Stimulated activated CD8-positive, alpha-beta memory T cell treated with anti-CD3 and anti-CD28 coated beads, Interleukin-7, amount 100 ng/mL, for 1 hour (primary cell): ENCODE measurements at regions not wholly inside any gene's neighbourhood (a gene's known extent, or its start where the extent isn't known, plus 50 kb on each side); places are given as distances from the start of the nearest gene placed in this dataset.
"Not testable (repeated sequence)": the region's sequence is repeated elsewhere in the genome, so short reads cannot be mapped to it uniquely, and the experiment has no call there.

ENCODE experiments used
- DNase-seq, 2 donors: peaks; one replicate each; pipeline ENCODE4 v3.0.0-alpha.2; 2020; ENCODE audit warnings: low read depth in 2 of 2

- no peak for DNase-seq
Measured at GRCh38 chr9:84504360-84504759, 163.8 kb upstream of the SLC28A3 start.

- DNase-seq: no peak
Measured at GRCh38 chr9:84511651-84512050, 157.9 kb upstream of the NTRK2 start.

GRCh38 chr9:84512493-84512892, 157.0 kb upstream of the NTRK2 start:
- no peak for DNase-seq

GRCh38 chr9:84513473-84513872, 156.1 kb upstream of the NTRK2 start:
- DNase-seq: no peak

GRCh38 chr9:84513979-84514378, 155.6 kb upstream of the NTRK2 start:
- DNase-seq: no peak

GRCh38 chr9:84514421-84514820, 155.1 kb upstream of the NTRK2 start:
- DNase-seq: no peak

- DNase-seq: no peak
Measured at GRCh38 chr9:84517026-84517425, 152.5 kb upstream of the NTRK2 start.

- no peak for DNase-seq
Measured at GRCh38 chr9:84519413-84519812, 150.1 kb upstream of the NTRK2 start.

- no peak for DNase-seq
Measured at GRCh38 chr9:84521208-84521607, 148.3 kb upstream of the NTRK2 start.

- not testable (repeated sequence) for DNase-seq
Measured at GRCh38 chr9:84526211-84526610, 143.3 kb upstream of the NTRK2 start.

GRCh38 chr9:84527060-84527720, 142.3 kb upstream of the NTRK2 start:
- DNase-seq: not testable (repeated sequence)

- DNase-seq: not testable (repeated sequence)
Measured at GRCh38 chr9:84535973-84536372, 133.6 kb upstream of the NTRK2 start.

GRCh38 chr9:84538879-84539278, 130.7 kb upstream of the NTRK2 start:
- no peak for DNase-seq

GRCh38 chr9:84542554-84542953, 127.0 kb upstream of the NTRK2 start:
- DNase-seq: no peak

GRCh38 chr9:84554069-84554664, 115.4 kb upstream of the NTRK2 start:
- no peak for DNase-seq

GRCh38 chr9:84556556-84556955, 113.0 kb upstream of the NTRK2 start:
- no peak for DNase-seq

- no peak for DNase-seq
Measured at GRCh38 chr9:84557751-84558150, 111.8 kb upstream of the NTRK2 start.

- no peak for DNase-seq
Measured at GRCh38 chr9:84563691-84564090, 105.8 kb upstream of the NTRK2 start.

- no peak for DNase-seq
Measured at GRCh38 chr9:84567805-84568204, 101.7 kb upstream of the NTRK2 start.

- no peak for DNase-seq
Measured at GRCh38 chr9:84570482-84571154, 98.9 kb upstream of the NTRK2 start.

- DNase-seq: no peak
Measured at GRCh38 chr9:84573083-84573482, 96.4 kb upstream of the NTRK2 start.

GRCh38 chr9:84575705-84576104, 93.8 kb upstream of the NTRK2 start:
- no peak for DNase-seq

- no peak for DNase-seq
Measured at GRCh38 chr9:84583866-84584265, 85.7 kb upstream of the NTRK2 start.
